ENCODE measurements at regions not wholly inside any gene's neighbourhood (a gene's known extent, or its start where the extent isn't known, plus 50 kb on each side); places are given as distances from the start of the nearest gene placed in this dataset.
A peak's percentile ranks its signal among the peaks of the same experiment; 100 is the strongest.

DNA sequence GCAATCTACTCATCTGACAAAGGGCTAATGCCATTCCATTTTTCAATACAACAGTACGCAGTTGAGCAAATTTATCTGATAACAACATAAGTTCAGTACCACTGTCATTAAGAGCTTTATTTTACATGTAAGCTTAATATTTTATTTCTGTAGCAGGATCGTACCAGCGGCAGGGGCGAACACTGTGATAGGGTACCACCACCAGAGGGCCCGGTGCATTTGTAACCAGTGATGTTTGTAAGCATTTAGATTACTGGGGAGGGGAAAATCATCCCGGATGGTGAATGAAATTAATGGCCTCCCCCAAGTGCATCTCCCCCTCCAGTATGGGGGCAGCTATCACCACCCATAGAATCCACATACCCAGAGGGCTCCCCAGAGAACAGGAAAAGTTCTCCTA, 179.0 kb downstream of the ADGRA3 start:
- no peak for DNase-seq (ENCODE audit: low spot score)
- TF ChIP-seq EZH2phosphoT487 (IDR thresholded peaks at IDR 0.05): no peak
- TF ChIP-seq, protein P1, sequence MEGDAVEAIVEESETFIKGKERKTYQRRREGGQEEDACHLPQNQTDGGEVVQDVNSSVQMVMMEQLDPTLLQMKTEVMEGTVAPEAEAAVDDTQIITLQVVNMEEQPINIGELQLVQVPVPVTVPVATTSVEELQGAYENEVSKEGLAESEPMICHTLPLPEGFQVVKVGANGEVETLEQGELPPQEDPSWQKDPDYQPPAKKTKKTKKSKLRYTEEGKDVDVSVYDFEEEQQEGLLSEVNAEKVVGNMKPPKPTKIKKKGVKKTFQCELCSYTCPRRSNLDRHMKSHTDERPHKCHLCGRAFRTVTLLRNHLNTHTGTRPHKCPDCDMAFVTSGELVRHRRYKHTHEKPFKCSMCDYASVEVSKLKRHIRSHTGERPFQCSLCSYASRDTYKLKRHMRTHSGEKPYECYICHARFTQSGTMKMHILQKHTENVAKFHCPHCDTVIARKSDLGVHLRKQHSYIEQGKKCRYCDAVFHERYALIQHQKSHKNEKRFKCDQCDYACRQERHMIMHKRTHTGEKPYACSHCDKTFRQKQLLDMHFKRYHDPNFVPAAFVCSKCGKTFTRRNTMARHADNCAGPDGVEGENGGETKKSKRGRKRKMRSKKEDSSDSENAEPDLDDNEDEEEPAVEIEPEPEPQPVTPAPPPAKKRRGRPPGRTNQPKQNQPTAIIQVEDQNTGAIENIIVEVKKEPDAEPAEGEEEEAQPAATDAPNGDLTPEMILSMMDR (IDR thresholded peaks at IDR 0.05): peak; percentile 33
- no peak for TF ChIP-seq EZH2 (IDR thresholded peaks at IDR 0.05)
- no peak overlapping the region for H3K4me3 ChIP-seq

DNA sequence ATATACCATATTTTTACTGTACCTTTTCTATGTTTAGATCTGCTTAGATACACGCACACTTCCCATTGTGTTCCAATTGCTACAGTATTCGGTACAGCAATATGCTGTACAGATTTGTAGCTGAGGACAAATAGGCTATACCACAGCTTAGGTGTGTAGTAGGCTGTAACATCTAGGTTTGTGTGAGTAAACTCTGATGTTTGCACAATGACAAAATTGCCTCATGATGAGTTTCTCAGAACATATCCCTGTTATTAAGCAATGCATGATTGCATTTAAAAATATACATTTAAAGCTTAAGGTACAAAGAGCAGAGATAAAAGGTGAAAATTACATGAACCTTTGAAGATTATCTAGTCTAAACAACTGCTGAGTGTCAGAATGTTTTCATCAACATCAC, 181.7 kb downstream of the ADGRA3 start:
- no peaks in the 10 kb centered on the region for H3F3A ChIP-seq (ENCODE audit: low read depth)
- Mint-ChIP-seq H3K36me3 (peaks cover 3% of the 10 kb centered on the region), H3K27me3 (ENCODE audit: insufficient read depth, low read depth) (peaks cover 3% of the 10 kb centered on the region), H3K27ac (no peak overlapping the region), H3K4me1 (no peaks in the 10 kb centered on the region), H3K9me3 (no peaks in the 10 kb centered on the region), H3K4me3 (no peak overlapping the region)
- no peaks in the 10 kb centered on the region for H3K79me2 ChIP-seq (ENCODE audit: low read depth)
- no peak overlapping the region for H2AFZ ChIP-seq (replicated peaks)
- no peak for DNase-seq (ENCODE audit: low spot score)
- H4K20me1 ChIP-seq (ENCODE audit: low read depth): no peaks in the 10 kb centered on the region
- no peak overlapping the region for H3K9ac ChIP-seq
- H3K27ac ChIP-seq: no peak overlapping the region
- TF ChIP-seq EZH2 (IDR thresholded peaks at IDR 0.05) (no peak), EZH2phosphoT487 (IDR thresholded peaks at IDR 0.05) (no peak)
- TF ChIP-seq, protein P1 (IDR thresholded peaks at IDR 0.05): no peak
- no peak overlapping the region for H3K4me3 ChIP-seq
- H3K27me3 ChIP-seq: no peaks in the 10 kb centered on the region
- no peaks in the 10 kb centered on the region for H3K36me3 ChIP-seq
- H3K4me1 ChIP-seq: no peaks in the 10 kb centered on the region
- H3K9me3 ChIP-seq (ENCODE audit: low read depth): no peaks in the 10 kb centered on the region
- H3K4me2 ChIP-seq: no peak overlapping the region

More for the DNA sequence above, 179.0 kb downstream of the ADGRA3 start:
- Mint-ChIP-seq H3K27me3 (ENCODE audit: insufficient read depth, low read depth) (peaks cover 3% of the 10 kb centered on the region), H3K9me3 (peaks cover 8% of the 10 kb centered on the region), H3K27ac (no peak overlapping the region), H3K4me1 (no peaks in the 10 kb centered on the region), H3K36me3 (peaks cover 6% of the 10 kb centered on the region), H3K4me3 (no peak overlapping the region)
- no peaks in the 10 kb centered on the region for H4K20me1 ChIP-seq (ENCODE audit: low read depth)
- no peak overlapping the region for H3K9ac ChIP-seq
- no peaks in the 10 kb centered on the region for H3K36me3 ChIP-seq
- H3K79me2 ChIP-seq (ENCODE audit: low read depth): no peaks in the 10 kb centered on the region
- no peaks in the 10 kb centered on the region for H3K4me1 ChIP-seq
- no peaks in the 10 kb centered on the region for H3K9me3 ChIP-seq (ENCODE audit: low read depth)
- H2AFZ ChIP-seq (replicated peaks): no peak overlapping the region
- H3K27ac ChIP-seq: no peak overlapping the region
- H3K27me3 ChIP-seq: no peaks in the 10 kb centered on the region
- no peaks in the 10 kb centered on the region for H3F3A ChIP-seq (ENCODE audit: low read depth)
- H3K4me2 ChIP-seq: no peak overlapping the region

DNA sequence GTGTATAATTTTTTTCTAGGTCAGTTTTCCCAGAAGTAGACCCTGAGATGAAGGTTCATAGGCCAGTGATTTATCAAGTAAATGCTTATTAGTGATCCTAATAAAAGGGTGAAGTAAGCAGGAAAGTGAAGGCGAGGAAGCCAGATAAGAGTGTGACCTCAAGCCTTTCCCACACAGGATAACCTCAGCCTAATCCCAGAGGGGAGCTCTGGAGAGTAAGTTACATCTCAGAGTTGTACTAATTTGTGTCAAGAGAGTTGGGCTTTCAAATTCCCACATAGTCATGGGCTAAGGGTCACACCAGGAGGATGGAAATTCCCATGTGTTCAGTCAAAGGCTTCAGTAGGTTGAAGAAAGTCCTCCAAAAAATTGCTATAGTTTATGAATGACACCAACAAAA, 191.4 kb downstream of the ADGRA3 start:
- H3K36me3 Mint-ChIP-seq: peaks cover 3% of the 10 kb centered on the region
- DNase-seq (ENCODE audit: low spot score): no peak
- H3K4me1 Mint-ChIP-seq: no peaks in the 10 kb centered on the region
- Histone ChIP-seq H3K27me3 (no peaks in the 10 kb centered on the region), H3K9me3 (ENCODE audit: low read depth) (no peaks in the 10 kb centered on the region), H3K36me3 (no peaks in the 10 kb centered on the region), H3K9ac (no peak overlapping the region), H3F3A (ENCODE audit: low read depth) (no peaks in the 10 kb centered on the region), H4K20me1 (ENCODE audit: low read depth) (no peaks in the 10 kb centered on the region), H3K4me3 (no peak overlapping the region), H3K4me2 (no peak overlapping the region), H3K27ac (no peak overlapping the region), H2AFZ (replicated peaks) (no peak overlapping the region), H3K79me2 (ENCODE audit: low read depth) (no peaks in the 10 kb centered on the region), H3K4me1 (no peaks in the 10 kb centered on the region)
- TF ChIP-seq EZH2 (IDR thresholded peaks at IDR 0.05) (no peak), EZH2phosphoT487 (IDR thresholded peaks at IDR 0.05) (no peak)
- TF ChIP-seq, protein P1 (IDR thresholded peaks at IDR 0.05): no peak
- no peak overlapping the region for H3K27ac Mint-ChIP-seq
- no peaks in the 10 kb centered on the region for H3K9me3 Mint-ChIP-seq
- H3K4me3 Mint-ChIP-seq: no peak overlapping the region
- H3K27me3 Mint-ChIP-seq (ENCODE audit: insufficient read depth, low read depth): peaks cover 2% of the 10 kb centered on the region

Data from neural progenitor cell (in vitro differentiated cells).